Aorta (tissue), 5 donors: ENCODE measurements at regions not wholly inside any gene's neighbourhood (a gene's known extent, or its start where the extent isn't known, plus 50 kb on each side); places are given as distances from the start of the nearest gene placed in this dataset.

Source experiments
- ATAC-seq: fragments of 200-7000 bp; cut with Tn5 transposase; one replicate; pipeline ENCODE4 v1.9.1; 2022; ENCODE audit warnings: moderate library complexity; ENCODE audit not compliant: low FRiP score
- DNase-seq, 2 donors: peaks; one replicate each; pipeline ENCODE4 v3.0.0-alpha.2; 2020
- H3K27ac ChIP-seq, 2 donors: one replicate each; pipeline ENCODE4 v1.5.1; 2013; ENCODE audit warnings: low read length in 2 of 2, mild to moderate bottlenecking in 2 of 2, moderate library complexity in 2 of 2, control low read depth in 1 of 2, inconsistent platforms in 1 of 2, low read depth in 1 of 2
- H3K27me3 ChIP-seq, 2 donors: one replicate each; pipeline ENCODE4 v1.6.1; 2013; ENCODE audit warnings: control low read depth in 1 of 2, low read length in 1 of 2, mild to moderate bottlenecking in 1 of 2, moderate library complexity in 1 of 2; ENCODE audit not compliant: insufficient read depth in 2 of 2, control insufficient read depth in 1 of 2
- H3K36me3 ChIP-seq, 2 donors: one replicate each; pipeline ENCODE4 v1.6.1; 2013; ENCODE audit warnings: control low read depth in 1 of 2, low read length in 1 of 2, mild to moderate bottlenecking in 1 of 2; ENCODE audit not compliant: insufficient read depth in 2 of 2, control insufficient read depth in 1 of 2
- H3K4me1 ChIP-seq, 2 donors: one replicate each; pipeline ENCODE4 v1.6.1; 2013; ENCODE audit warnings: low read length in 2 of 2, control low read depth in 1 of 2, mild to moderate bottlenecking in 1 of 2, moderate library complexity in 1 of 2; ENCODE audit not compliant: insufficient read depth in 2 of 2, control insufficient read depth in 1 of 2
- H3K4me3 ChIP-seq, 2 donors: one replicate each; pipeline ENCODE4 v1.5.1; 2013; ENCODE audit warnings: low read length in 2 of 2, control low read depth in 1 of 2, mild to moderate bottlenecking in 1 of 2
- H3K9me3 ChIP-seq: one replicate; pipeline ENCODE4 v1.6.1; 2013; ENCODE audit warnings: mild to moderate bottlenecking, low read length; ENCODE audit not compliant: control insufficient read depth
- WGBS, 2 donors: extraction: QIAGEN DNeasy Blood & Tissue Kit; methylation state at CpG; one replicate each; pipeline ENCODE4 v1.1.7; 2013; 5-methylcytosine and 5-hydroxymethylcytosine counted together
- intact Hi-C, 2 donors: fragments of 100-400 bp; cut with DNase I; formaldehyde crosslinking; loops; one replicate each; pipeline versions ENCODE4 v1.14.2 to v1.15.0; 2022
- donor health status: healthy with polysubstance abuse.
- donor health status: Bipolar disorder and iron deficiency.
- donor health status: DM: no; HTN: no; CAD: no.
- donor health status: DM: no; HTN: no; CAD: no.
- donor health status: DM: yes; HTN: yes; CAD: no.

GRCh38 chr4:188536826-188537225 is 397.6 kb downstream of the TRIML1 start:
- DNase-seq (no peak), ATAC-seq (no peak)
- WGBS, 2 donors = 86 to 93% methylated on average over 10 of the region's 10 CpGs
- Histone ChIP-seq H3K9me3 (peaks cover 4% of the 10 kb centered on the region), H3K36me3 (no peaks in the 10 kb centered on the region), H3K4me1 (no peaks in the 10 kb centered on the region), H3K27me3 (no peaks in the 10 kb centered on the region), H3K27ac (no peak overlapping the region), H3K4me3 (no peak overlapping the region)
- intact Hi-C loops = no loop called here

DNA sequence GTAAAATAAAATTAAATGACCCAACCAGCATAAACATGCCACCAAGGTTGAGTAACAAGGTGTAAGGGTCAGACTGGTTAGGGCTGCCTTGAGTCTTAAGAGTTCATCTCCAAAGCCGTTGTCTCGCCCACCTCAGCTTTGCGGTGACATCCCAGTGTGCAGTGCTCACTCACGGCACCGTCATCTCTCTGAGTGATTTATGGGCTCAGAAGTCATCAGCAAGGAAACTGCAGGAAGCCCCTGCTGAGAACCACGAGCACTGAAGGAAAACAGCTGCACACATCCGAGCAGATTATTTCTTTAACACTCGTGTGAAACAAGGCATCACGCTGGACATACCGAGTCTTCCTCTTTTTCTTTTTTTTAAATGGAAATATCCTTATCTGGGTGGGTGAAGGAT is 411.1 kb downstream of the TRIML1 start:
- H3K36me3 ChIP-seq = no peaks in the 10 kb centered on the region
- 33 to 34% methylated on average over 10 of the region's 10 CpGs for WGBS, 2 donors
- DNase-seq (no peak), ATAC-seq (no peak)
- H3K4me3 ChIP-seq = no peak overlapping the region
- H3K27me3 ChIP-seq = no peaks in the 10 kb centered on the region
- no peaks in the 10 kb centered on the region for H3K9me3 ChIP-seq
- H3K27ac ChIP-seq = no peak overlapping the region
- intact Hi-C loops = no loop called here
- no peaks in the 10 kb centered on the region for H3K4me1 ChIP-seq

GRCh38 chr4:188551156-188551555 is 411.9 kb downstream of the TRIML1 start:
- ATAC-seq (no peak), DNase-seq (no peak)
- intact Hi-C loops = no loop called here
- no peak overlapping the region for H3K4me3 ChIP-seq
- H3K4me1 ChIP-seq = no peaks in the 10 kb centered on the region
- H3K27me3 ChIP-seq = no peaks in the 10 kb centered on the region
- H3K36me3 ChIP-seq = no peaks in the 10 kb centered on the region
- WGBS, 2 donors = 72 to 73% methylated on average over 6 of the region's 6 CpGs
- H3K9me3 ChIP-seq = no peaks in the 10 kb centered on the region
- H3K27ac ChIP-seq = no peak overlapping the region

DNA sequence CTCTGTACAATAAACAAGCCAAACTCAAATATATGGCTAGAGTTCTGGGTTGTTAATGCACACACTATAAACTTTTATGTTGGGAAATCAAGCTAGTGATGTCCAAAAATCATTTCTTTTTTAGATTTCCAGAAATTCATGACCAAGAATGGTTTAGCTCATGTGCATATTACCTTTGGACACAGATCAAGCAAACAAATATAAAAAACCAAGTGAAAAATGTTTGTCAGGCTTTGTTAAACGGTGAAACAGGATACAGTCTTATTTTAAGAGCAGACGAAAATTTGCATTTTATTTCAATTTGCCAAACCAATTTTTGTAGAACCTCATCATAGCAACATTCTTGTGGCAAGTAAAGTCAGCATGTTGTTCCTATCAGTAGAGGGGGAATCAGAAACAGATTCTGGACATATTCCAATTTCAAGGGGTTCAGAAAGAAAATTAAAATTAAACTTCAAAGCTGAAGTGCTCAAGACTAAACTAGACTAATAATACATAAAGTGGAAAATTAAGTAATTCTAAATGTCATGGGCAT is 413.6 kb downstream of the TRIML1 start:
- intact Hi-C loops = no loop called here
- Histone ChIP-seq H3K36me3 (no peaks in the 10 kb centered on the region), H3K4me3 (no peak overlapping the region), H3K9me3 (no peaks in the 10 kb centered on the region), H3K27ac (no peak overlapping the region), H3K4me1 (no peaks in the 10 kb centered on the region), H3K27me3 (no peaks in the 10 kb centered on the region)
- no peak for ATAC-seq
- 10% methylated on average over 2 of the region's 2 CpGs for WGBS, 2 donors
- DNase-seq = no peak

DNA sequence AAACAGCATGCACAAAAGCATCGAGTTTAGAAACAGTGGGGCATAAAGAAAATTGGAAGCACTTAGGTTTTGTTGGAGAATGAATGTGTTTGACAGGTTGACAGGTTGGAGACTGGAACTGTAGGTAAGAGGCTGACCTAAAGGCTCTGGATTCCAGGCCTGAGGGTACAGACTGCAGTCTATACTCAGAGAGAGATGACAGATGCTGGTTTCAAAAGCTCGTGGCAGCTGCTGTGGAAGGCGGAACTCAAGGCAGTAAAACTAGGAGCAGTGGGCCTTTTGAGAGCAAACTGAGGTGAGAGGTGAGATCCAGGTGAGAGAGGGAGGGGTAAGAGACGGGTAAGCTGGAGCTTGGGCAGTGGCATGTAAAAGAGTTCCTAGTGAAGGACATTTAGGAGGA is 415.2 kb downstream of the TRIML1 start:
- ATAC-seq (no peak), DNase-seq (no peak)
- 76 to 88% methylated on average over 4 of the region's 4 CpGs for WGBS, 2 donors
- Histone ChIP-seq H3K27me3 (no peaks in the 10 kb centered on the region), H3K36me3 (no peaks in the 10 kb centered on the region), H3K4me3 (no peak overlapping the region), H3K4me1 (no peaks in the 10 kb centered on the region), H3K27ac (no peak overlapping the region), H3K9me3 (no peaks in the 10 kb centered on the region)
- intact Hi-C loops = no loop called here

DNA sequence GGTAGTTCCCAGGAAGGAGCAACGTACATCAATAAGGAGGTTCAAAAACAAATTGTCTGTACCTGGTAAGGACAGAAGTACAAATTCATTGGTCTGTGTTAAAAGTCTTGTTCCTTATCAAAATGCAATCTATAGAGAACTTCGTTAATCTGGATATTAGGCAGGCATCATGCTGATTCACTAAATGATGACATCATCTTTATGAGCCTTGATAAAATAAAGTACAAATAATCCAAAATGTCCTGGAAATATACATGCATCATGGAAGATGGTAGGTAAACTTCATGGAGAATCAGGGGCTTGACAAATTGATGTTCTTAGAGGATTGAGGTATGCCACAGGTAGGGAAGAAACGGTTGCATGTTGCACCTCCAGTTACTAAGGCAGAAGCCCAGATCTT is 433.9 kb downstream of the TRIML1 start:
- no peak for DNase-seq
- WGBS, 2 donors = 68 to 76% methylated on average over 3 of the region's 3 CpGs
- intact Hi-C loops = no loop called here
- Histone ChIP-seq H3K36me3 (no peaks in the 10 kb centered on the region), H3K4me1 (no peaks in the 10 kb centered on the region), H3K27ac (no peak overlapping the region), H3K9me3 (no peaks in the 10 kb centered on the region), H3K4me3 (no peak overlapping the region), H3K27me3 (no peaks in the 10 kb centered on the region)
- ATAC-seq = no peak

- H3K36me3 ChIP-seq = no peaks in the 10 kb centered on the region
- H3K27me3 ChIP-seq = no peaks in the 10 kb centered on the region
- no peak overlapping the region for H3K27ac ChIP-seq
- DNase-seq (no peak), ATAC-seq (no peak)
- no peaks in the 10 kb centered on the region for H3K9me3 ChIP-seq
- H3K4me3 ChIP-seq = no peak overlapping the region
- intact Hi-C loops = no loop called here
- 53 to 68% methylated on average over 1 of the region's 1 CpG for WGBS, 2 donors
- no peaks in the 10 kb centered on the region for H3K4me1 ChIP-seq
Observed at GRCh38 chr4:188578657-188579056, 439.4 kb downstream of the TRIML1 start.

- Histone ChIP-seq H3K36me3 (no peaks in the 10 kb centered on the region), H3K4me1 (no peaks in the 10 kb centered on the region), H3K27me3 (no peaks in the 10 kb centered on the region), H3K4me3 (no peak overlapping the region), H3K9me3 (no peaks in the 10 kb centered on the region), H3K27ac (no peak overlapping the region)
- DNase-seq = no peak
- intact Hi-C loops = no loop called here
- 53 to 62% methylated on average over 5 of the region's 5 CpGs for WGBS, 2 donors
- ATAC-seq = no peak
Observed at GRCh38 chr4:188596021-188596420, 456.8 kb downstream of the TRIML1 start.

- H3K27ac ChIP-seq = no peak overlapping the region
- intact Hi-C loops = no loop called here
- WGBS, 2 donors = 85 to 88% methylated on average over 4 of the region's 4 CpGs
Observed at GRCh38 chr4:188603646-188604045, 464.4 kb downstream of the TRIML1 start.

More at GRCh38 chr4:188603646-188604045, 464.4 kb downstream of the TRIML1 start:
- DNase-seq (no peak), ATAC-seq (no peak)
- Histone ChIP-seq H3K27me3 (no peaks in the 10 kb centered on the region), H3K9me3 (no peaks in the 10 kb centered on the region), H3K36me3 (no peaks in the 10 kb centered on the region), H3K4me1 (no peaks in the 10 kb centered on the region), H3K4me3 (no peak overlapping the region)
